GM21576 (cell line): ENCODE measurements at regions not wholly inside any gene's neighbourhood (a gene's known extent, or its start where the extent isn't known, plus 50 kb on each side); places are given as distances from the start of the nearest gene placed in this dataset.

Source experiments
- ATAC-seq: cut with Tn5 transposase; IDR thresholded peaks from one replicate; pipeline ENCODE4 v1.9.1; 2021; ENCODE audit warnings: mild to moderate bottlenecking, moderate library complexity; ENCODE audit not compliant: unreplicated experiment

DNA sequence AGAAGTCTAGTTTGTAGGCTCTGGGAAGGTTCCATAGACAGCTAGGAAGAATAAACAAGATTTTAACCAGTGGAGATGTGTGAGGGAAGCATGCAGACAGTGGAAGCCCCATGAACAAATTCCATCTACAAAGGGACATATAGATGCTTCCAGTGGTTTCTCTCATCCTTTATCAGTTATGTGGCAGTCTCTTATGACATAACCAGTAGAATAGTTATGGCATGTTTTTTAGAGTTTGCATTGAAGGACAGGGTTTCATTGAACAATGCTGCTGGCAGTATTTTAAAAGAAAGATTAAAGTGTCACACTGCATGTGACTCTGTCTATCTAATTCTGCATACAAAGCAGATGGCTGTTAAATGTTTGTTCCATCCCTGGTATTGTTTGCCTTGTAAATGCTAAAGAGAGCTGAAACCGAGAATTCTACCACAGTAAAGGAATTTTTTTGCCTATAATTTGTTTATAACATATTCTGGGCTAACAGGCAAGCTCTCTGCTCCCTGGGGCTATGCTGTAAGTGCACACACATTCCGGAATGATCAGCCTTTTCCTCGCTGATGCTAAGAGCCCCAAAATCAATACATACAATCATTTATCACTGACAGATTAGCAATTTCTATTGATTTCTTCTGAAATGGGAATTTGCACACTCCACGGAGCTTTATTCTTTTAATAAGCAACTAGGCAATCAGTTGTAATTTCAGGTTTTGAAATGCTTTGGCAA, 76.8 kb upstream of the PELI1 start:
- ATAC-seq, result no peak

DNA sequence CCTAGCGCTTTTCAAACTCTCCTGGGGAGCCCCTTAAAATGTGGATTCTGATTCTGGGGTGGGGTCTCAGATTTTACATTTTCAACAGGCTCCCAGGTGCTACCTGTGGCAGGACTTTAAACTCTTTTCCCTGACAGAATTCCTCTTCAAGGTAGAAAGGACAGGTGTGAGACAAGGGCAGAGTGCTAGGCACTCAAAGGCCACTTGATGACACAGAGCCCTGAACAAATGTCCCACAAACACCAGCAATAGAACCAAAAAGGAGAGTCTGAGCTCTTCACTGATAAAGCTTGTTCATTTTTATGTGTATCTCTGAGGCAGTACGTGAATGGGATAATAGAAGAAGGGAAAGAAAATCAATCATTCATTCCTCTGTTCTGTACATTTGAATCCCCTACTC, 77.7 kb upstream of the PELI1 start:
- no peak for ATAC-seq

- no peak for ATAC-seq
These were observed 78.1 kb upstream of the PELI1 start for GRCh38 chr2:64222351-64222750.

DNA sequence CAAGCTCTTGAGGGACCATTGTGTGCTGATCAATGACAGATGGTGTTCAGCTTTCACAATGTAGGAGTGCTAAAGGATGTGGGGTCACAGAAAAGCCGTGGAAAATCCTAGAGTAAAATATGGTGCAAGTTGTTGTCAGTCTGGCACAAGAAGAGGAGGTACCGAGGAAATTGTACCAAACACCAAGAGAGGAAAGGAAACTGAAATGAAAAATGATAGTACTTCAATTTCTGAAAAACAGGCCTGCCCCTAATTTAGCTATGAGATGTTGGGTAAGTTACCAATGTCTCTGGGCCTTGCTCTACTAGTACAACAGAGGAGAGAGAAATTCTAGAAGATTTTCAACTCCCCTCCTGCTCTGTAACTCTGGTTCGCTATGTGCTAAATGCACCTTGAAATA, 78.8 kb upstream of the PELI1 start:
- peak; percentile 60 for ATAC-seq

GRCh38 chr2:64225491-64225890, 81.3 kb upstream of the PELI1 start:
- ATAC-seq, result no peak

DNA sequence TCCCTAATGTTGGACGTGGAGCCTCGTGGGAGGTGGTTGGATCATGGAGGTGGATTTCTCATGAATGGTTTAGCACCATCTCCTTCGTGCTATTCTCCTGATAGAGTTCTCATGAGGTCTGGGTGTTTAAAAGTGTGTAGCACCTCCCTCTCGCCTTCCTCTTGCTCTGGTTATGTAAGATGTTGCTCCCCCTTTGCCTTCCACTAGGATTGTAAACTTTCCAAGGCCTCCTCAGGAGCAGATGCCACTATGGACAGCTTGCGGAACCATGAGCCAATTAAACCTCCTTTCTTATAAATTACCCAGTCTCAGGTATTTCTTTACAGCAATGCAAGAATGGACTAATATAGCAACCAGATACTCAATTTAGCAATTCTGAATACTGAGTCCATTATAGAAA, 82.4 kb upstream of the PELI1 start:
- ATAC-seq, result no peak

- ATAC-seq, result no peak
These were observed 83.4 kb upstream of the PELI1 start for GRCh38 chr2:64227603-64228125.

DNA sequence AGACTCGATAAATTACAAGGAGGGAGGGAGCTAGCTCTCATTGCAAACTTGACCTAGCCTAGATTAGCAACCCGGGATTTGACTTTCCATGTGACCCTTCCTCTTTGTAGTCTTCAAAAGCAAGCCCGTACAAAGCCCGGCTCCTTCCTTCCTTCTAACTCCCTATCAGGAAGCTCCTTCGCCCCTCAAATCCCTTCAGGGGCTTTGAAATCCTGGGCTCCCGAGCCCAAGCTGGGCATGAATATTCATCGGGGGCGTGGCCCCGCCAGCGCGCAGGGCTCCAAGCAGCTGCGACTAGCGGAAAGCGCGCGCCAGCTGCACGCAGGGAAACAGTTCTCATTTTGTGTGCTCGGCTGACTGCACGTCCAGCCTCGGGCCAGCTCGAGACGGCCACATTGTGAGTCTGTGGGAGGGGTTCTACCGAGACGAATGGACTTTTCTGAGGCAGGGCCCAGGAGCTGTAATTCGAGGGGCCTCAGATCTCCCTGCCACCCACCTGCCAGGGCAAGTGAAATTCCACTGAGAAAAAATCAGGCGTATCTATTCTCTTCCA, 84.0 kb upstream of the PELI1 start:
- peak; percentile 91 for ATAC-seq

DNA sequence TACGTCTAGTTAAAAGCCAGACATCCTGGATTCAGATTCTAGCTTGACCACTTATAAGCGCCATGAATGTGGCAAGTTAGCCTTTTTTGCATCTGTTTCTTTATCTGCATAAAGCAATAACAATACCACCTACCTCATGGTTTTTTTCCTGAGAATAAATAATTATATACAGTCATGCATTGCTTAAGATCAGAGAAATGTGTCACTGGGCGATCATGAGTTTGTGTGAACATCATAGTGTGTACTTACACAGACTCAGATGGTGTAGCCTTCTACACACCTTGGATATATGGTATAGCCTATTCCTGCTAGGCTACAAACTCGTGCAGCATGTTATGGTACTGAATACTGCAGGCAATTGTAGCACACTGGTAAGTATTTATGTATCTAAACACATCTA, 84.7 kb upstream of the PELI1 start:
- no peak for ATAC-seq

GRCh38 chr2:64230540-64230939, 86.3 kb upstream of the PELI1 start:
- no peak for ATAC-seq

DNA sequence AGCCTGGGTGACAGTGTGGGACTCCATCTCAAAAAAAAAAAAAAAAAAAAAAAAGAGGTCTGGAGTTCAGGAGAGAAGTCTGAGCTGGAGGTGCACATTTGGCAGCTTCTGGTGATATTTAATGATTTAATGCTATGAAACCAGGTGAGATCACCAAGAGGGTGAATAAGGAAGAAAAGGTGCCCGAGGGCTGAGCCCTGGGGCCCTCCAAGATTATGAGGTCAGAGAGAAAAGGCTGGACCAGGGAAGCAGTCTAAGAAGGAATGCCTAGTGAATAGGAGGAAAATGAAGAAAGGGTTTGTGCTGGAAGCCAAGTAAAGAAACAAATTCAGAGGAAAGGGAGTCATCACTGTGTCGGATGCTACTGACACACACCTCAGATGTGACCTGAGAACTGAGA, 88.0 kb upstream of the PELI1 start:
- ATAC-seq, result no peak

GRCh38 chr2:64233376-64233922, 89.2 kb upstream of the PELI1 start:
- ATAC-seq, result no peak

DNA sequence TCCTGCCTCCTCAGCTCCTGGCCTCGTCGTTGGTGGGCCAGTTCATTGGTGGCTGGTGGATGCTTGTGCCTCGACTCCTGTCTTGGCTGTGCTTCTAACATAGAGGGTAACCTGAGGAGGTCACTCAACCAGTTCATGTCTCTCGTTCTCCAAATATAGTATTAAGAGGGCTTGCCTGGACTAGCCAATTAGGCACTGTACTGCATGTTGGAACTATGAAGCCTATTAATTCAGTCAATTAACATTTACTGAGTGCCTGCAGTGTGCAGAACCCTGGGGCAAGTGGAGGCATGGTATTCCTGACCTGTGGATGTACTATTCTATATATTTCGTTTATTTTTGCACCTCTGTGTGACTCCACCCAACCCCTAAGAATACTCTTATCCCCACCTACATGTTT, 89.9 kb upstream of the PELI1 start:
- no peak for ATAC-seq

DNA sequence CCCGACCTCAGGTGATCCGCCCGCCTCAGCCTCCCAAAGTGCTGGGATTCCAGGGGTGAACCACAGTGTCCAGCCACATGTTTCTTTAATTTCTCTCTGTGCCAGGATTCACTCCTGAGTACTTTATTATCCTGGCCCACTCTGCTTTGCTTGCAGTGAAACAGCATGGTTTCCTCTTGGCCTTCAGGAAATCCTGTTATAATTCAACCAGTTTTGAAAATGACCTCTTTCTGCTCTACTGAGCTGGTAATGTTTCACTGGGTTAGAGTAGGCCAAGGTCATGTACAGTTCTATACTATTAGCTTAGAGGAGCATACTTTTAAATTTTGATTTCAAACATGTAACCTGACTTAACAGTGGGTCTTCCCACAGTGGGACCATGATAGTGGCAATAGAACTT, 90.6 kb upstream of the PELI1 start:
- ATAC-seq, result no peak

- no peak for ATAC-seq
These were observed 93.0 kb upstream of the PELI1 start for GRCh38 chr2:64237266-64237665.

- ATAC-seq, result no peak
These were observed 94.6 kb upstream of the PELI1 start for GRCh38 chr2:64238799-64239198.

GRCh38 chr2:64243081-64244036, 99.1 kb upstream of the PELI1 start:
- ATAC-seq, result no peak

- no peak for ATAC-seq
These were observed 99.8 kb upstream of the PELI1 start for GRCh38 chr2:64244037-64244416.

GRCh38 chr2:64245631-64246030, 101.4 kb upstream of the PELI1 start:
- no peak for ATAC-seq

- no peak for ATAC-seq
These were observed 102.7 kb upstream of the PELI1 start for GRCh38 chr2:64246962-64247361.

- ATAC-seq, result no peak
These were observed 105.2 kb upstream of the PELI1 start for GRCh38 chr2:64249426-64249825.
